Endodermal cell (in vitro differentiated cells): ENCODE measurements at regions not wholly inside any gene's neighbourhood (a gene's known extent, or its start where the extent isn't known, plus 50 kb on each side); places are given as distances from the start of the nearest gene placed in this dataset.

Experiments used
- DNase-seq: peaks from one replicate; pipeline ENCODE4 v3.0.0-alpha.2; 2017
- H3K27ac ChIP-seq: 2 replicates; pipeline ENCODE4 v1.5.1; 2013; ENCODE audit warnings: mild to moderate bottlenecking, low read depth, low read length, moderate library complexity
- H3K27me3 ChIP-seq: 2 replicates; pipeline ENCODE4 v1.6.1; 2013; ENCODE audit warnings: mild to moderate bottlenecking, low read length, moderate library complexity; ENCODE audit not compliant: insufficient read depth, control insufficient read depth, poor library complexity, severe bottlenecking
- H3K36me3 ChIP-seq: 2 replicates; pipeline ENCODE4 v1.7.0; 2013; ENCODE audit warnings: mild to moderate bottlenecking, low read length, moderate library complexity; ENCODE audit not compliant: control insufficient read depth, insufficient read depth
- H3K4me1 ChIP-seq: one replicate; pipeline ENCODE4 v1.7.0; 2013; ENCODE audit warnings: low read length; ENCODE audit not compliant: control insufficient read depth, insufficient read depth
- H3K4me3 ChIP-seq: 2 replicates; pipeline ENCODE4 v1.5.1; 2013; ENCODE audit warnings: mild to moderate bottlenecking, low read length, moderate library complexity
- H3K9ac ChIP-seq: 2 replicates; pipeline ENCODE4 v1.6.1; 2013; ENCODE audit warnings: mild to moderate bottlenecking, low read length, moderate library complexity; ENCODE audit not compliant: poor library complexity, severe bottlenecking; ENCODE audit errors: extremely low read depth
- H3K9me3 ChIP-seq: 2 replicates; pipeline ENCODE4 v1.6.1; 2013; ENCODE audit warnings: mild to moderate bottlenecking, low read length, moderate library complexity; ENCODE audit not compliant: control insufficient read depth
- H3K27ac Mint-ChIP-seq: 2 replicates; pipeline ENCODE4 v1.8.0; 2020; ENCODE audit warnings: mixed read lengths
- H3K27me3 Mint-ChIP-seq: 2 replicates; pipeline ENCODE4 v1.8.0; 2021; ENCODE audit warnings: mild to moderate bottlenecking, mixed read lengths; ENCODE audit not compliant: insufficient read depth
- H3K36me3 Mint-ChIP-seq: 2 replicates; pipeline ENCODE4 v1.8.0; 2020; ENCODE audit warnings: low read depth, mixed read lengths
- H3K4me1 Mint-ChIP-seq: 2 replicates; pipeline ENCODE4 v1.8.0; 2020; ENCODE audit warnings: mixed read lengths
- H3K4me3 Mint-ChIP-seq: 2 replicates; pipeline ENCODE4 v1.8.0; 2020; ENCODE audit warnings: mild to moderate bottlenecking, moderate library complexity, mixed read lengths
- H3K9me3 Mint-ChIP-seq: 2 replicates; pipeline ENCODE4 v1.8.0; 2020; ENCODE audit warnings: mild to moderate bottlenecking, mixed read lengths
- CTCF ChIP-seq: fragments of 200-600 bp; sonication (generic); conservative IDR thresholded peaks from 2 replicates; pipeline ENCODE4 v1.5.0; 2021; ENCODE audit warnings: antibody characterized with exemption, mild to moderate bottlenecking
- WGBS, 2 experiments: methylation state at CpG; one replicate each; pipeline versions ENCODE4 v1.1.5 to v1.1.7; 2013; ENCODE audit warnings: missing lambda C conversion rate in 2 of 2, mixed read lengths in 1 of 2; ENCODE audit not compliant: insufficient coverage in 1 of 2, insufficient read length in 1 of 2; 5-methylcytosine and 5-hydroxymethylcytosine counted together

DNA sequence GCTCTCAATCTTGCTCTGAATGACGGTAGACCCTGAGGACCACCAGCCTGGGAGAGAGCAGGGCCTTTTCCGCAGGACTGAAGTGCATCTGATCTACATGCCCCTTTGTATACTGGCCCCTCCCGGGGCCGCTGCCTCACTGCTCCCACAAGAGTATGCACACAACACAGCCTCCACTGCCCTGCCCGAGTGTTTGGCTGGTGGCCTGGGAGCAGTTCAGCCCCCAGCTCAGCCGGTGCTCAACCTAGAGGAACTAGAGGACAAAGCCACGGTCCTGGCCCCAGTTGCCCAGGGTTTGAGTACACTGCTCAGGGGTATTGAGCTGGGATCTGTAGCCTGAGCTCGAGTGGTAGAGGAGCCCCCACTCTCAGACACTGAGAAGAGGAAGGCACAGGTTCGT is 118.9 kb upstream of the CAB39 start:
- no peak for DNase-seq
- no peak overlapping the region for H3K27ac ChIP-seq
- Mint-ChIP-seq H3K4me1 (no peaks in the 10 kb centered on the region), H3K27me3 (no peaks in the 10 kb centered on the region), H3K27ac (no peak overlapping the region), H3K4me3 (no peak overlapping the region), H3K36me3 (no peaks in the 10 kb centered on the region), H3K9me3 (no peaks in the 10 kb centered on the region)
- 92 to 97% methylated on average over 7 to 9 of the region's 9 CpGs for WGBS, 2 experiments
- H3K27me3 ChIP-seq: no peaks in the 10 kb centered on the region
- H3K4me1 ChIP-seq: no peaks in the 10 kb centered on the region
- H3K9ac ChIP-seq: no peak overlapping the region
- H3K9me3 ChIP-seq: no peaks in the 10 kb centered on the region
- no peaks in the 10 kb centered on the region for H3K36me3 ChIP-seq
- no peak for TF ChIP-seq CTCF
- no peak overlapping the region for H3K4me3 ChIP-seq

DNA sequence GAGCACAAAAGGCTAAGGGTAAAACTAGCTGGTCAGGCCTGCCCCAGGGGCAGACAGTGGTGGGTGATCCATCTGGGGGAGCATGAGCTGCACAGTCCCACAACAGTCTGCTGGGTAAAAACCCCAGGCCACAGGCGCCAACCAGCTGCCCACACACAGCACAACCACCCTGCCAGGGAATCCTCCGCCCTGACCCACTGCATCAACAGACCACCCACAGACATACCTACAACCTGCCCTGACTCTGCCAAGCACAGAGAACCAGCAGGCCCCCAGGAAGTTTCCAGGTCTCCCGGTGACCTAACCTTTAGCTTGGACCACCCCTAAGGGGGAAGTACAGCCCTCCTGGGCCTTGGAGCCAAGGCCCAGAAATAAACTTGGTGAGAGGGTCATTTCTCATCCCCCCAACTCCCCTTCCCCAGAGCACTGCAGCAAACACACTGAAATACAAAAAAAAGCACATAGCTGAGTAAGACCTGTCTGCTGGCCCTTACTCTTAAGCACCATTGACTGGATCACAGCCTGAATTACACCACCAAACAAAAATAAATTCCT is 118.3 kb upstream of the CAB39 start:
- Mint-ChIP-seq H3K9me3 (no peaks in the 10 kb centered on the region), H3K4me1 (no peaks in the 10 kb centered on the region), H3K4me3 (no peak overlapping the region), H3K36me3 (no peaks in the 10 kb centered on the region), H3K27me3 (no peaks in the 10 kb centered on the region), H3K27ac (no peak overlapping the region)
- DNase-seq: no peak
- Histone ChIP-seq H3K9ac (no peak overlapping the region), H3K36me3 (no peaks in the 10 kb centered on the region), H3K4me3 (no peak overlapping the region), H3K9me3 (no peaks in the 10 kb centered on the region), H3K27me3 (no peaks in the 10 kb centered on the region), H3K27ac (no peak overlapping the region), H3K4me1 (no peaks in the 10 kb centered on the region)
- WGBS, 2 experiments: 86% methylated on average over 3 of the region's 3 CpGs; no CpG with 5 or more reads in 1 of the 2 experiments
- no peak for TF ChIP-seq CTCF

DNA sequence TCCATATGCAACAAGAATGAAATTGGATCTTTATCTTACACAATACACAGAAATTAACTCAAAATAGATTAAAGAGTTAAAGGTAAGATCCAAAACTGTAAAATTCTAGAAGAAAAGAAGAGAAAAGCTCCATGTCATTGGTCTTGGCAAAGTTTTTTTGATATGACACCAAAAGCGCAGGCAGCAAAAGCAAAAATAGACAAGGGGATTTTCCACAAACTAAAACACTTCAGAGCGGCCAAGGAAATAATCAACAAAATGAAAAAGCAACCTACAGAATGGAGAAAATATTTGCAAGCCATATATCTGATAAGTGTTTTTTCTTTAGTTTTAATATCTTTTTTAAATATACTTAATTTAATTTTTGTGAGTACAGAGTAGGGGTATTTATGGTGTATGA is 112.8 kb upstream of the CAB39 start:
- H3K27me3 ChIP-seq: no peaks in the 10 kb centered on the region
- no peak for DNase-seq
- Mint-ChIP-seq H3K9me3 (no peaks in the 10 kb centered on the region), H3K4me1 (no peaks in the 10 kb centered on the region), H3K36me3 (no peaks in the 10 kb centered on the region), H3K27ac (no peak overlapping the region), H3K27me3 (no peaks in the 10 kb centered on the region), H3K4me3 (no peak overlapping the region)
- no peak overlapping the region for H3K4me3 ChIP-seq
- no peaks in the 10 kb centered on the region for H3K9me3 ChIP-seq
- no peaks in the 10 kb centered on the region for H3K36me3 ChIP-seq
- H3K4me1 ChIP-seq: no peaks in the 10 kb centered on the region
- no peak overlapping the region for H3K9ac ChIP-seq
- TF ChIP-seq CTCF: no peak
- WGBS, 2 experiments: 83 to 87% methylated on average over 1 to 2 of the region's 2 CpGs
- H3K27ac ChIP-seq: no peak overlapping the region
